OCI-LY7 (cell line): ENCODE measurements at regions not wholly inside any gene's neighbourhood (a gene's known extent, or its start where the extent isn't known, plus 50 kb on each side); places are given as distances from the start of the nearest gene placed in this dataset.

Experiments used
- EZH2phosphoT487 ChIP-seq: fragments of 200-600 bp; sonication (generic); IDR thresholded peaks from 2 replicates; pipeline ENCODE4 v1.6.1; 2018; ENCODE audit warnings: low read depth, borderline replicate concordance, mild to moderate bottlenecking, mixed run types, antibody characterized with exemption, low read length, moderate library complexity, mixed read lengths
- TF ChIP-seq, protein P1 (sequence below): fragments of 200-600 bp; sonication (generic); conservative IDR thresholded peaks from 2 replicates; pipeline ENCODE4 v1.5.1; 2014; ENCODE audit warnings: mild to moderate bottlenecking, antibody characterized with exemption, low read length, moderate library complexity, mixed read lengths

DNA sequence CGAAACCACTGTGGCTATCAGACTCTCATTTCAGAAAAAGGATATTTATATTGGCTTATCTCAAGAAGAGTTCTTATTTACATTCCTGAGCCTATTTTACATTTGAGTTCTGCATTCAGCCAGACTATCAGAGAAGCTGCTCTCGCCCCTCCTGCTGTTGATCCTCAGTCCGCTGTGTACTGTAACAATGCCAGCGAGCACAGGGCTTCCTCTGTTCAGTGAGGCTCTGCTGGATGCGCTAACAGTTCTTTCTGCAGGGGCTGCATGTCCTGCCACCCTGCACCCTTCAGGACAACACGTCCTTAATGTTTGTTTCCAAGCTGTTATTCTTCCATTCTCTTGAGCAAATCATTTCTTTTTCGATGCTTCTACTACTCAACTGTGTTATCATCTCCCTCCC lies 463.7 kb upstream of the SGCG start:
- TF ChIP-seq, protein P1, sequence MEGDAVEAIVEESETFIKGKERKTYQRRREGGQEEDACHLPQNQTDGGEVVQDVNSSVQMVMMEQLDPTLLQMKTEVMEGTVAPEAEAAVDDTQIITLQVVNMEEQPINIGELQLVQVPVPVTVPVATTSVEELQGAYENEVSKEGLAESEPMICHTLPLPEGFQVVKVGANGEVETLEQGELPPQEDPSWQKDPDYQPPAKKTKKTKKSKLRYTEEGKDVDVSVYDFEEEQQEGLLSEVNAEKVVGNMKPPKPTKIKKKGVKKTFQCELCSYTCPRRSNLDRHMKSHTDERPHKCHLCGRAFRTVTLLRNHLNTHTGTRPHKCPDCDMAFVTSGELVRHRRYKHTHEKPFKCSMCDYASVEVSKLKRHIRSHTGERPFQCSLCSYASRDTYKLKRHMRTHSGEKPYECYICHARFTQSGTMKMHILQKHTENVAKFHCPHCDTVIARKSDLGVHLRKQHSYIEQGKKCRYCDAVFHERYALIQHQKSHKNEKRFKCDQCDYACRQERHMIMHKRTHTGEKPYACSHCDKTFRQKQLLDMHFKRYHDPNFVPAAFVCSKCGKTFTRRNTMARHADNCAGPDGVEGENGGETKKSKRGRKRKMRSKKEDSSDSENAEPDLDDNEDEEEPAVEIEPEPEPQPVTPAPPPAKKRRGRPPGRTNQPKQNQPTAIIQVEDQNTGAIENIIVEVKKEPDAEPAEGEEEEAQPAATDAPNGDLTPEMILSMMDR, result no peak
- no peak for TF ChIP-seq EZH2phosphoT487
